ENCODE measurements at regions not wholly inside any gene's neighbourhood (a gene's known extent, or its start where the extent isn't known, plus 50 kb on each side); places are given as distances from the start of the nearest gene placed in this dataset.
A peak's percentile ranks its signal among the peaks of the same experiment; 100 is the strongest.
"Not testable (repeated sequence)": the region's sequence is repeated elsewhere in the genome, so short reads cannot be mapped to it uniquely, and the experiment has no call there.

GRCh38 chr1:177406323-177406722 is 235.6 kb downstream of the BRINP2 start:
- not testable (repeated sequence) for DNase-seq

GRCh38 chr1:177392336-177392735 is 221.6 kb downstream of the BRINP2 start:
- DNase-seq, result no peak

GRCh38 chr1:177385760-177386698 is 215.3 kb downstream of the BRINP2 start:
- no peak for DNase-seq

GRCh38 chr1:177384461-177384860 is 213.7 kb downstream of the BRINP2 start:
- no peak for DNase-seq

- no peak for DNase-seq
Observed at GRCh38 chr1:177383715-177384114, 213.0 kb downstream of the BRINP2 start.

- no peak for DNase-seq
Observed at GRCh38 chr1:177377866-177378265, 207.1 kb downstream of the BRINP2 start.

GRCh38 chr1:177368255-177368654 is 197.5 kb downstream of the BRINP2 start:
- DNase-seq, result no peak

- DNase-seq, result no peak
Observed at GRCh38 chr1:177366091-177366490, 195.3 kb downstream of the BRINP2 start.

- no peak for DNase-seq
Observed at GRCh38 chr1:177360791-177361190, 190.0 kb downstream of the BRINP2 start.

- DNase-seq, result no peak
Observed at GRCh38 chr1:177356674-177357435, 186.1 kb downstream of the BRINP2 start.

- DNase-seq, result peak; percentile 1
Observed at GRCh38 chr1:177355575-177355974, 184.8 kb downstream of the BRINP2 start.

GRCh38 chr1:177354247-177354646 is 183.5 kb downstream of the BRINP2 start:
- DNase-seq, result no peak

- no peak for DNase-seq
Observed at GRCh38 chr1:177351361-177352108, 180.8 kb downstream of the BRINP2 start.

GRCh38 chr1:177346790-177347359 is 176.1 kb downstream of the BRINP2 start:
- no peak for DNase-seq

- DNase-seq, result no peak
Observed at GRCh38 chr1:177343445-177343844, 172.7 kb downstream of the BRINP2 start.

- DNase-seq, result no peak
Observed at GRCh38 chr1:177341773-177342172, 171.0 kb downstream of the BRINP2 start.

GRCh38 chr1:177340601-177341067 is 169.9 kb downstream of the BRINP2 start:
- DNase-seq, result no peak

GRCh38 chr1:177338376-177338775 is 167.6 kb downstream of the BRINP2 start:
- no peak for DNase-seq

- DNase-seq, result no peak
Observed at GRCh38 chr1:177334903-177335302, 164.1 kb downstream of the BRINP2 start.

GRCh38 chr1:177333936-177334595 is 163.3 kb downstream of the BRINP2 start:
- no peak for DNase-seq

Measured in dermis blood vessel endothelial cell (primary cell).